ENCODE measurements at regions not wholly inside any gene's neighbourhood (a gene's known extent, or its start where the extent isn't known, plus 50 kb on each side); places are given as distances from the start of the nearest gene placed in this dataset.

- H2BK5ac ChIP-seq (ENCODE audit: insufficient read length, low read length): no peak overlapping the region
- Mint-ChIP-seq H3K27me3 (ENCODE audit: low read depth) (no peaks in the 10 kb centered on the region), H3K4me3 (no peak overlapping the region), H3K36me3 (ENCODE audit: insufficient read depth in 1 of 3, low read depth in 3 of 3) (no peaks in the 10 kb centered on the region; a peak in 1 of 7 replicates), H3K27ac (peak overlapping the region in 1 of 3 experiments; percentile 1; a peak in 1 of 7 replicates), H3K9me3 (no peaks in the 10 kb centered on the region; a peak in 1 of 5 replicates), H3K4me1 (peaks cover 22 to 26% of the 10 kb centered on the region in 2 experiments)
- no peak overlapping the region for H4K5ac ChIP-seq (ENCODE audit: insufficient read length, low read depth, low read length)
- TF ChIP-seq CTCF (conservative IDR thresholded peaks at IDR 0.05): no peak
- H2AFZ ChIP-seq (ENCODE audit: low read length): no peak overlapping the region
- no peak overlapping the region for H3K4ac ChIP-seq (ENCODE audit: low read depth, low read length)
- no peak overlapping the region for H2BK20ac ChIP-seq (ENCODE audit: low read depth, low read length, poor library complexity, severe bottlenecking)
- no peaks in the 10 kb centered on the region for H3K23me2 ChIP-seq (ENCODE audit: insufficient read length, low read depth, low read length, poor library complexity, severe bottlenecking)
- no peaks in the 10 kb centered on the region for H3K79me1 ChIP-seq (ENCODE audit: insufficient read depth, low read depth, low read length, poor library complexity, severe bottlenecking)
- DNase-seq: no peak
- H3K27ac ChIP-seq (ENCODE audit: insufficient read length, low read depth, low read length): no peak overlapping the region
- H4K8ac ChIP-seq (replicated peaks; ENCODE audit: insufficient read length, low read depth, low read length): no peak overlapping the region
- no peaks in the 10 kb centered on the region for H3K27me3 ChIP-seq (ENCODE audit: insufficient read depth, low read length)
- no peak overlapping the region for H3T11ph ChIP-seq (ENCODE audit: low read length)
- no peak overlapping the region for H3K23ac ChIP-seq (ENCODE audit: insufficient read length, low read depth, low read length)
- no peak overlapping the region for H3K9ac ChIP-seq (ENCODE audit: extremely low read depth, insufficient read length, low read length)
- H3K4me2 ChIP-seq (ENCODE audit: insufficient read depth, insufficient read length, low read length): no peak overlapping the region
- no CpG with 5 or more reads among the region's 7 CpGs for WGBS (ENCODE audit: extremely low coverage, insufficient read length, low lambda C conversion rate)
- no peaks in the 10 kb centered on the region for H3K79me2 ChIP-seq (ENCODE audit: insufficient read depth, low read length)
- no peak overlapping the region for H4K91ac ChIP-seq (ENCODE audit: insufficient read length, low read depth, low read length)
- H3K4me1 ChIP-seq (ENCODE audit: insufficient read depth, low read length): no peaks in the 10 kb centered on the region
- no peak overlapping the region for H2BK12ac ChIP-seq (ENCODE audit: insufficient read length, low read depth, low read length)
- H3K9me3 ChIP-seq (ENCODE audit: control insufficient read depth, low read depth, low read length): no peaks in the 10 kb centered on the region
- no peaks in the 10 kb centered on the region for H4K20me1 ChIP-seq (ENCODE audit: control insufficient read depth, insufficient read depth, insufficient read length)
- H2BK120ac ChIP-seq (ENCODE audit: low read depth, low read length, poor library complexity, severe bottlenecking): no peak overlapping the region
- H3K56ac ChIP-seq (ENCODE audit: insufficient read length, low read depth, low read length): no peak overlapping the region
- no peak overlapping the region for H2BK15ac ChIP-seq (ENCODE audit: low read depth, low read length)
- no peak overlapping the region for H3K18ac ChIP-seq (ENCODE audit: insufficient read length, low read depth, low read length)
- no peak overlapping the region for H2AK5ac ChIP-seq (ENCODE audit: insufficient read length, low read length)
- no peak overlapping the region; the same call in 1 of the 2 replicates for H3K14ac ChIP-seq (ENCODE audit: insufficient read depth, low read length)
Measured at GRCh38 chr6:22470454-22471131, 98.8 kb upstream of the HDGFL1 start.
